ENCODE measurements at regions not wholly inside any gene's neighbourhood (a gene's known extent, or its start where the extent isn't known, plus 50 kb on each side); places are given as distances from the start of the nearest gene placed in this dataset.

- peaks cover 8% of the 10 kb centered on the region for H3K4me1 Mint-ChIP-seq (ENCODE audit: unreplicated experiment)
- H3K9me3 Mint-ChIP-seq (ENCODE audit: unreplicated experiment) = no peaks in the 10 kb centered on the region
- TF ChIP-seq, protein P1, sequence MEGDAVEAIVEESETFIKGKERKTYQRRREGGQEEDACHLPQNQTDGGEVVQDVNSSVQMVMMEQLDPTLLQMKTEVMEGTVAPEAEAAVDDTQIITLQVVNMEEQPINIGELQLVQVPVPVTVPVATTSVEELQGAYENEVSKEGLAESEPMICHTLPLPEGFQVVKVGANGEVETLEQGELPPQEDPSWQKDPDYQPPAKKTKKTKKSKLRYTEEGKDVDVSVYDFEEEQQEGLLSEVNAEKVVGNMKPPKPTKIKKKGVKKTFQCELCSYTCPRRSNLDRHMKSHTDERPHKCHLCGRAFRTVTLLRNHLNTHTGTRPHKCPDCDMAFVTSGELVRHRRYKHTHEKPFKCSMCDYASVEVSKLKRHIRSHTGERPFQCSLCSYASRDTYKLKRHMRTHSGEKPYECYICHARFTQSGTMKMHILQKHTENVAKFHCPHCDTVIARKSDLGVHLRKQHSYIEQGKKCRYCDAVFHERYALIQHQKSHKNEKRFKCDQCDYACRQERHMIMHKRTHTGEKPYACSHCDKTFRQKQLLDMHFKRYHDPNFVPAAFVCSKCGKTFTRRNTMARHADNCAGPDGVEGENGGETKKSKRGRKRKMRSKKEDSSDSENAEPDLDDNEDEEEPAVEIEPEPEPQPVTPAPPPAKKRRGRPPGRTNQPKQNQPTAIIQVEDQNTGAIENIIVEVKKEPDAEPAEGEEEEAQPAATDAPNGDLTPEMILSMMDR (IDR thresholded peaks at IDR 0.05; ENCODE audit: unreplicated experiment) = no peak
- H3K36me3 Mint-ChIP-seq (ENCODE audit: low read depth, unreplicated experiment) = no peaks in the 10 kb centered on the region
- DNase-seq (ENCODE audit: low spot score) = no peak
- H3K27ac Mint-ChIP-seq (ENCODE audit: unreplicated experiment) = no peak overlapping the region
- H3K4me3 Mint-ChIP-seq (ENCODE audit: unreplicated experiment) = no peak overlapping the region
- peaks cover 3% of the 10 kb centered on the region for H3K27me3 Mint-ChIP-seq (ENCODE audit: unreplicated experiment)
Observed at GRCh38 chr4:13876131-13876530, 248.6 kb upstream of the BOD1L1 start.

- Mint-ChIP-seq H3K27me3 (ENCODE audit: unreplicated experiment) (peaks cover 3% of the 10 kb centered on the region), H3K4me3 (ENCODE audit: unreplicated experiment) (no peak overlapping the region), H3K9me3 (ENCODE audit: unreplicated experiment) (no peaks in the 10 kb centered on the region), H3K27ac (ENCODE audit: unreplicated experiment) (no peak overlapping the region), H3K4me1 (ENCODE audit: unreplicated experiment) (peaks cover 8% of the 10 kb centered on the region), H3K36me3 (ENCODE audit: low read depth, unreplicated experiment) (no peaks in the 10 kb centered on the region)
- no peak for DNase-seq (ENCODE audit: low spot score)
- TF ChIP-seq, protein P1 (IDR thresholded peaks at IDR 0.05; ENCODE audit: unreplicated experiment) = no peak
Observed at GRCh38 chr4:13876940-13877339, 249.4 kb upstream of the BOD1L1 start.

DNA sequence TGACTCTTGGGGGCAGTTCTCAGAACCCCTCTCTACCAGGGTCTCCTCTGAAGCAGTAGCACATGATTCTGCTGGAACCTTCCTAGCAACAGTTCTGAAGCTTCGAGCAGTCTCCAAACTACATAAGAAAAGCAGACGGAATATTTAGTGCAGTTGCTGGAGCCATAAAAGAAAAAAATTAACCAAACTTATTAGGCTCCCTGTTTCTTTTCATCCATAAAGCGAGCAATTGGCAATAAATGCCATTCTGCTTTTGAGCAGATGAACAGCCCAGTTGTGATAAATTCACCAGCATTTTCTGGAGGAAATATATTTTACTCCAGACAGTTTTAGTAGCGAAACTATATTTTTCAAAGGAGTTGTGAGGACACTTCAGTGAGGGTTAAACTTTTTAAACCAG is 250.1 kb upstream of the BOD1L1 start:
- Mint-ChIP-seq H3K36me3 (ENCODE audit: low read depth, unreplicated experiment) (no peaks in the 10 kb centered on the region), H3K27me3 (ENCODE audit: unreplicated experiment) (peaks cover 3% of the 10 kb centered on the region), H3K4me3 (ENCODE audit: unreplicated experiment) (no peak overlapping the region), H3K27ac (ENCODE audit: unreplicated experiment) (no peak overlapping the region), H3K4me1 (ENCODE audit: unreplicated experiment) (peaks cover 4% of the 10 kb centered on the region), H3K9me3 (ENCODE audit: unreplicated experiment) (no peaks in the 10 kb centered on the region)
- TF ChIP-seq, protein P1 (IDR thresholded peaks at IDR 0.05; ENCODE audit: unreplicated experiment) = no peak
- no peak for DNase-seq (ENCODE audit: low spot score)

DNA sequence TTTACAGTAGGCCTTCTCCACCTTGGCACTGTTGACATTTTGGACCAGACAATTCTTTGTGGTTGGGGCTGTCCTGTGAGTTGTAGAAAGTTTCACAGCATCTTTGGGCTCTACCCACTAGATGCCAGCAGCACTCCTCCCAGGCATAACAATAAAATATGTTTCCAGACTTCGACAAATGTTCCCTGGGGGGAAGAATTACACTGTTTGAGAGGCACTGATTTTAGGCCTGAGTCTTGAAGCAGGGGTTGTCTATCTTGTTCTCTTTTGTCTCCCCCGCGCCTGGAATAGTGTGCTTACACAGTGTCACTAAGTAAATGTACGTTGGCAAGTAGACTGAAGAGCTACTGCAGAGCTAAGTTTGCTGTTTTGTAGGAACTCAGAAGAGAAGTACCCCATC is 254.4 kb upstream of the BOD1L1 start:
- TF ChIP-seq, protein P1 (IDR thresholded peaks at IDR 0.05; ENCODE audit: unreplicated experiment) = no peak
- no peak overlapping the region for H3K4me3 Mint-ChIP-seq (ENCODE audit: unreplicated experiment)
- H3K27me3 Mint-ChIP-seq (ENCODE audit: unreplicated experiment) = peaks cover under 1% of the 10 kb centered on the region
- no peaks in the 10 kb centered on the region for H3K36me3 Mint-ChIP-seq (ENCODE audit: low read depth, unreplicated experiment)
- no peaks in the 10 kb centered on the region for H3K4me1 Mint-ChIP-seq (ENCODE audit: unreplicated experiment)
- H3K27ac Mint-ChIP-seq (ENCODE audit: unreplicated experiment) = no peak overlapping the region
- DNase-seq (ENCODE audit: low spot score) = no peak
- H3K9me3 Mint-ChIP-seq (ENCODE audit: unreplicated experiment) = no peaks in the 10 kb centered on the region

DNA sequence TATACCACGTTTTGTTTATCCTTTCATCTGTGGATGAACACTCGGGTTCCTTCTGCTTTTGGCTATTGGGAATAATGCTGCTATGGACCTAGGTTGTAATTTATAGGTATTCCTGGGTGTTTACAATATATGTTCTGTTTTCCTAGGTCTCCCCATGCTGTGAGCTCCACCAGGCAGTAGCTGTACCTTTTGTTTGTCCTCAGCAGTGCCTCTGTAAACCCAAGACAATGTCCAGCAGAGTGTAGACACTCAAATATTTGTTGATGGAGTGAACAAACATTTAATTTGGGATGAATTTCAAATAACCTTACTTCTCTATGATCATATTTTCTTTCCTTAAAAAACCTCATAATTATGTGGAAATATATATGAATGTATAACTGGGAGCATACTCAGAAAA is 259.5 kb upstream of the BOD1L1 start:
- DNase-seq (ENCODE audit: low spot score) = no peak
- Mint-ChIP-seq H3K4me3 (ENCODE audit: unreplicated experiment) (no peak overlapping the region), H3K36me3 (ENCODE audit: low read depth, unreplicated experiment) (no peaks in the 10 kb centered on the region), H3K4me1 (ENCODE audit: unreplicated experiment) (peaks cover 3% of the 10 kb centered on the region), H3K27ac (ENCODE audit: unreplicated experiment) (no peak overlapping the region), H3K9me3 (ENCODE audit: unreplicated experiment) (no peaks in the 10 kb centered on the region), H3K27me3 (ENCODE audit: unreplicated experiment) (no peaks in the 10 kb centered on the region)
- TF ChIP-seq, protein P1 (IDR thresholded peaks at IDR 0.05; ENCODE audit: unreplicated experiment) = no peak
